ENCODE measurements at regions not wholly inside any gene's neighbourhood (a gene's known extent, or its start where the extent isn't known, plus 50 kb on each side); places are given as distances from the start of the nearest gene placed in this dataset.

GRCh38 chr2:200147371-200147770 lies 159.1 kb upstream of the SPATS2L start:
- H3K9me3 ChIP-seq: peaks cover 0 to 25% (median 12%) of the 10 kb centered on the region in 12 donors
- intact Hi-C loops (cut with DNase I): loop anchor here in 1 of 10 donors (10.0 kb wide), 1 partner anchor 77 kb away; no protein-coding TSS in a partner anchor
- no peak overlapping the region for H3K4me3 ChIP-seq
- no peak for TF ChIP-seq POLR2A (IDR thresholded peaks at IDR 0.05)
- no peak for TF ChIP-seq CTCF (IDR thresholded peaks at IDR 0.05)
- H3K36me3 ChIP-seq: no peaks in the 10 kb centered on the region
- 77 to 88% (median 85%) methylated on average over 2 of the region's 2 CpGs for WGBS, 4 donors
- ATAC-seq (no peak), DNase-seq (no peak)
- H3K4me1 ChIP-seq: no peaks in the 10 kb centered on the region
- no peak overlapping the region for H3K27ac ChIP-seq
- no peaks in the 10 kb centered on the region for H3K27me3 ChIP-seq

- WGBS, 4 donors: 70 to 77% (median 74%) methylated on average over 2 of the region's 2 CpGs
- Histone ChIP-seq H3K27me3 (no peaks in the 10 kb centered on the region), H3K27ac (no peak overlapping the region), H3K4me3 (no peak overlapping the region), H3K9me3 (peaks cover 0 to 25% (median 12%) of the 10 kb centered on the region in 12 donors), H3K36me3 (no peaks in the 10 kb centered on the region), H3K4me1 (no peaks in the 10 kb centered on the region)
- DNase-seq (no peak), ATAC-seq (no peak)
- intact Hi-C loops (cut with DNase I): loop anchor here in 1 of 10 donors (10.0 kb wide), 1 partner anchor 76 kb away; no protein-coding TSS in a partner anchor
- TF ChIP-seq POLR2A (IDR thresholded peaks at IDR 0.05): no peak
- no peak for TF ChIP-seq CTCF (IDR thresholded peaks at IDR 0.05)
Measured at GRCh38 chr2:200148366-200148765, 158.1 kb upstream of the SPATS2L start.

GRCh38 chr2:200150411-200151086 lies 155.9 kb upstream of the SPATS2L start:
- Histone ChIP-seq H3K36me3 (no peaks in the 10 kb centered on the region), H3K4me1 (peaks cover 0 to 2% (median 0%) of the 10 kb centered on the region in 12 donors), H3K9me3 (peaks cover 0 to 25% (median 8%) of the 10 kb centered on the region in 12 donors), H3K27me3 (no peaks in the 10 kb centered on the region), H3K4me3 (no peak overlapping the region), H3K27ac (no peak overlapping the region)
- ATAC-seq: no peak
- no peak for DNase-seq
- TF ChIP-seq POLR2A (IDR thresholded peaks at IDR 0.05): no peak
- no peak for TF ChIP-seq CTCF (IDR thresholded peaks at IDR 0.05)
- WGBS, 4 donors: 83 to 85% (median 85%) methylated on average over 1 of the region's 1 CpG
- intact Hi-C loops (cut with DNase I): loop anchor here in 1 of 10 donors (10.0 kb wide), 1 partner anchor 324 kb away; no protein-coding TSS in a partner anchor

- Histone ChIP-seq H3K27me3 (no peaks in the 10 kb centered on the region), H3K4me1 (peaks cover 0 to 8% (median 0%) of the 10 kb centered on the region in 12 donors), H3K9me3 (peaks cover 0 to 14% (median 5%) of the 10 kb centered on the region in 12 donors), H3K4me3 (peak overlapping the region in 8 of 12 donors; percentile 21 to 55 (median 32)), H3K36me3 (no peaks in the 10 kb centered on the region), H3K27ac (peak overlapping the region in 1 of 12 donors; percentile 26)
- no peak for DNase-seq
- 42 to 64% (median 54%) methylated on average over 3 of the region's 3 CpGs for WGBS, 4 donors
- intact Hi-C loops (cut with DNase I): loop anchor here in 2 of 10 donors (5.0 to 10.0 kb wide), 2 partner anchors 152 to 319 kb away; partner anchors contain the start of gene SPATS2L (in 1 of the 2)
- TF ChIP-seq POLR2A (IDR thresholded peaks at IDR 0.05) (no peak), CTCF (IDR thresholded peaks at IDR 0.05) (no peak)
- ATAC-seq: no peak
Measured at GRCh38 chr2:200155652-200156051, 150.8 kb upstream of the SPATS2L start.
